ENCODE measurements at regions not wholly inside any gene's neighbourhood (a gene's known extent, or its start where the extent isn't known, plus 50 kb on each side); places are given as distances from the start of the nearest gene placed in this dataset.

- TF ChIP-seq CTCF (IDR thresholded peaks at IDR 0.05) (no peak), ZNF219 (CRISPR knock-in tag; IDR thresholded peaks at IDR 0.05; ENCODE audit: borderline replicate concordance) (no peak), KAT7 (CRISPR knock-in tag; IDR thresholded peaks at IDR 0.05; ENCODE audit: borderline replicate concordance) (no peak), ZNF423 (CRISPR knock-in tag; IDR thresholded peaks at IDR 0.05) (no peak), MAX (CRISPR knock-in tag; IDR thresholded peaks at IDR 0.05) (no peak), CBFB (CRISPR knock-in tag; IDR thresholded peaks at IDR 0.05; ENCODE audit: low read depth) (no peak), STAT6 (CRISPR knock-in tag; conservative IDR thresholded peaks at IDR 0.05; ENCODE audit: low read depth) (no peak), ATF3 (CRISPR knock-in tag; conservative IDR thresholded peaks at IDR 0.05) (no peak), GTF2I (CRISPR knock-in tag; conservative IDR thresholded peaks at IDR 0.05) (no peak), GRHL2 (CRISPR knock-in tag; IDR thresholded peaks at IDR 0.05; ENCODE audit: insufficient replicate concordance, severe bottlenecking) (no peak)
Observed at GRCh38 chr17:79215631-79216030, 141.0 kb downstream of the ENGASE start.

Data from WTC11 (cell line).